Dendritic cell treated with granulocyte-macrophage colony-stimulating factor and Interleukin-4, amounts not matched to agents 40 ng/mL and 50 ng/mL, for 4 days (primary cell): ENCODE measurements at regions not wholly inside any gene's neighbourhood (a gene's known extent, or its start where the extent isn't known, plus 50 kb on each side); places are given as distances from the start of the nearest gene placed in this dataset.

Source experiments
- H3K27ac Mint-ChIP-seq: one replicate; pipeline ENCODE4 v1.8.0; 2022; ENCODE audit warnings: mild to moderate bottlenecking, mixed read lengths
- H3K27me3 Mint-ChIP-seq: one replicate; pipeline ENCODE4 v1.8.0; 2022; ENCODE audit warnings: mild to moderate bottlenecking, mixed read lengths
- H3K36me3 Mint-ChIP-seq: one replicate; pipeline ENCODE4 v1.8.0; 2022; ENCODE audit warnings: low read depth, mixed read lengths
- H3K4me1 Mint-ChIP-seq: one replicate; pipeline ENCODE4 v1.8.0; 2022; ENCODE audit warnings: low read depth, mixed read lengths
- H3K4me3 Mint-ChIP-seq: one replicate; pipeline ENCODE4 v1.8.0; 2022; ENCODE audit warnings: mild to moderate bottlenecking, moderate library complexity, mixed read lengths
- H3K9me3 Mint-ChIP-seq: one replicate; pipeline ENCODE4 v1.8.0; 2022; ENCODE audit warnings: mixed read lengths
- intact Hi-C: fragments of 100-400 bp; cut with micrococcal nuclease; formaldehyde crosslinking; loops from one replicate; pipeline ENCODE4 v1.15.0; 2022

DNA sequence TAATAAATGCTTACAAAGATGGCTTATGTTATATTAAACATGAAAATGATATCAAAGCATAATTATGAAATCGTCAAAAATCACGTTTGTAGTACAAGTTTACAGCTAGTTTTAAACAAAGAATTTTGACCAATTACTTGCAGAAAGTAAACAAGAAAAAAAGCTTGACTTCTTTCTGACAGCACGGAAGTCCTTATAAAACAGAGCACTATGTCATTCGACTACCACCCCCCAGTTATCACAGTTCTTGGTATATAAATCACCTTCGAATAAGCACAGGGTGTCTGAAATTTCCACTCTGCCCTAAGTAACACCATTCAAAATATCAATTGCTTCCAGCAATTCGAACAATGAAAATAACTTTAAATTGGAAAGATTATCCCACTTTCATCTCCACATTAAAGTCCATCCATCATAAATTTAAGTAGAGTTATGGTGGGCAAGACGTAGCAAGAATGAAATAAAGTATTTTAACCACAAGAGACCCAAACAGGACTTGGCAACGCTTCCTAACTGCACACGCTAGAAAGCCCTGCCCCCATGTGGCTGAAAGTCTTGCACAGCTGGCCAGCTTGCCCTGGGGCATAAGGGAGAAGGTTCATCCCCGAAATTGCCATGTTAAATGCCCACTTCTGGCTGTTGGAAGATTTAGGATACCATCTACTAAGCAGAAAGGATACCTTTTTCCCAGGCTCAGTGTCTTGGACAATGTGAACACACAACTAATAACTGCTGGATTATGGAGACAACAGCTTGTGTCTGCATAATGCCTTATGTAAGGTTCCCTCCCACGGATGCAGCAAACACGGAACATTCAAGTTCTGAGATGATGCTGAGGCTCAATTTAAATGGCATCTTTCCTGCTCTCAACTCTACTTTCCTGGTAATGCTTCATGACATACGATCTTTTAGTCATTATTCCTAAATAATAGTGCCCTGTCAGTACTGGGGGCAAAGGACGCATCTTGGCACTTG lies 116.4 kb upstream of the TJP1 start:
- H3K36me3 Mint-ChIP-seq = no peaks in the 10 kb centered on the region
- H3K9me3 Mint-ChIP-seq = no peaks in the 10 kb centered on the region
- H3K27me3 Mint-ChIP-seq = peaks cover 6% of the 10 kb centered on the region
- no peaks in the 10 kb centered on the region for H3K4me1 Mint-ChIP-seq
- intact Hi-C loops = no loop called here
- no peak overlapping the region for H3K4me3 Mint-ChIP-seq
- no peak overlapping the region for H3K27ac Mint-ChIP-seq

DNA sequence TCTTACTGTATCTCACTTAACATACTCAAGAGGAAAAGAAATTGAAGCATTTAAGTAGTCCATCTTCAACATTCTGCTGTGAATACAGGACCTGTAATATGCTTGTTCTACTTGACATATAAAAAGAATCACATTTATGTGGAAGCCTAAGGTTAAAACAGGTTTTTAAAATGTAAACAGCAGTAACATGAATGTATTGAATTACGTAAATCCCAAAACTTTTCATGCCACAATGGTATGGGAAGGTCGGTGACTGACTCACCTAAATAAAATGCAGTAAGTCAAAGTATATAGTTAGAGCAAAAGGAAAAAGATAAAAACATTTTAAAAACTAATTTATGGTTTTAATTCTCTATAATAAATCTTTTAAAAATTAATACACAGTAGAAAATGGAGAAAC lies 115.7 kb upstream of the TJP1 start:
- Mint-ChIP-seq H3K9me3 (no peaks in the 10 kb centered on the region), H3K4me1 (no peaks in the 10 kb centered on the region), H3K27me3 (peaks cover 6% of the 10 kb centered on the region), H3K27ac (no peak overlapping the region), H3K4me3 (no peak overlapping the region), H3K36me3 (no peaks in the 10 kb centered on the region)
- intact Hi-C loops = no loop called here

DNA sequence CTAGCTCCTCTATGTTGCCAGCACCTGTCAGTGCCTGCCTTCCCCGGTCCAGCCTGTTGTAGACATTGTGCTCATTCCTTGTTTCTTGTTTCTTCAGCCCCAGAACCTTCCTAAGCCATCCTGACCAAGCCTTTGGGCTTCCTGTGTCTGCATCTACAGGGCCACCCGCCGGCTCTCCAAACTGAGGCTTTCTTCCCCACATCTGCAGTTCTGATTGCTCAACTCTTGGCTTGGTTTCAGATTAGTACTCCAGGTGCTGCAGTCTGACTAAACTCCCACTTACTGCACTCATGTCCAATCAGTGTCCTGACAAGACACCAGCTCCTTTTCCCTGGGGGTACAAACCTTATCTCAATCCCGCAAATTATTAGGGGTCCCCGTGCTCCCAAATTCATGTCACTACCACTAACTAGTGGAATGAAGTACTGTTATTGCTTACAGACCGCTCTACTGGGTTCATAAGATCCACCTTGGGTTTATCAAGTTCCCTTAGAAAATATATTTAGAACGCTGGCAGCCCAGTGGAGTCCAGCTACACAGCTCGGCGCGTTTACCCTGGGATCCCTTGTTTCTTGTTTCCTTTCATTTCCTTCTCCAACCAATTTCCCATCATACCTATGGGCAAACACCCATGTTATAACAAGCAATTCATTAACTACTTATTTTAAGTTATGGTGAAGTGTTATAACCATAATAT lies 114.2 kb upstream of the TJP1 start:
- Mint-ChIP-seq H3K4me1 (no peaks in the 10 kb centered on the region), H3K27me3 (peaks cover 6% of the 10 kb centered on the region)

DNA sequence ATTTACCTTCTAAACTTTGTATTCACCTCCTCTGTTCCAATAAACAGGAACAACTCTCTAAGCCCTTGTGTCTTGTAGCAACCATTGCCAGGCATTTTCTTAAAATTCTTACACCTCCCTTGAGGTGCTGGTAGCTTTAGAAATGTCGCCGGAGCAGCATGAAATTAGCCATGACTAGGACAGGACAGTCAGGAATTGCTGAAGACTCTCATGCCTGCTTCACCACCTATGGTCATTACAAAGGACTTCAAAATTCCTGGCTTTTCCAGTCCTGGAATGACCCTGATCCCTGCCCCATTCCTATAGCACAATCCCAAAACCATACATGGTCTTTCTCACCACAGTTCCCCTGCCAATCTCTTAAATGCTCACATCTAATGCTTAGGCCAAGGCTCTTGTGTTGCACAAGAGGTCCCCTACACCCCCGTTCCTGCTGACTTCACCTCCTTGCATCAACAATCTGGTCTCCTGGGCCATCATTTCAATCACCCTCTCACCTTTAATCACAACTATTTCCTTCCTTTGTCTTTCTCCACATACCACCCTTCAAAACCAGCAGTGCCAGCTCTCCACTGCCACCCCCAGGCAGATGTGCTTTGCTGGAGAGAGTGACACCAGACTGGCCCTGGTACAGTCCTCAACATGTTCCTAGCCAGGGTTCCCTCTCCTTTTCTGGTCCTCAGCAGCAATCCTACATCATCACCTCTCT lies 113.2 kb upstream of the TJP1 start:
- Mint-ChIP-seq H3K4me1 (no peaks in the 10 kb centered on the region), H3K4me3 (no peak overlapping the region), H3K36me3 (no peaks in the 10 kb centered on the region), H3K9me3 (no peaks in the 10 kb centered on the region), H3K27me3 (peaks cover 6% of the 10 kb centered on the region), H3K27ac (no peak overlapping the region)
- intact Hi-C loops = no loop called here

More for the DNA sequence above, 114.2 kb upstream of the TJP1 start:
- Mint-ChIP-seq H3K36me3 (no peaks in the 10 kb centered on the region), H3K4me3 (no peak overlapping the region), H3K9me3 (no peaks in the 10 kb centered on the region), H3K27ac (no peak overlapping the region)
- intact Hi-C loops = no loop called here

DNA sequence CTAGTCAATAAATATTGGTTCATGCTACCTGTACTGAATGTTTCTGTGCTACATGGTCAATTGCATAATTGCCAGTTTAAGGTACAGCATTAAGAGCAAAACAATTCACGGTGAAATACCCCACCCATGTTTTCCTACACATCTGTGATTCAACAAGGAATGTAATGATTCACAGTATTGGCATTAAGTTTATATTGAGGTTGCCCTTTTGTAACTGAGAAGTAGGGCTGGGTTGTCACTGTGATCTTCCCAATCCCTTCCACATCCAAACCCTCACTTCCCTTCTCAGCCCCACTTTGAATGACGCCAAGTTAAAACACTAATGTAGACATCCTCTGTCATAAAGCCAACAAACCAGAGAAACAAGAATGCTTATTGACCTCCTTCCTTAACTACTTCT lies 112.0 kb upstream of the TJP1 start:
- Mint-ChIP-seq H3K4me1 (no peaks in the 10 kb centered on the region), H3K36me3 (no peaks in the 10 kb centered on the region)

DNA sequence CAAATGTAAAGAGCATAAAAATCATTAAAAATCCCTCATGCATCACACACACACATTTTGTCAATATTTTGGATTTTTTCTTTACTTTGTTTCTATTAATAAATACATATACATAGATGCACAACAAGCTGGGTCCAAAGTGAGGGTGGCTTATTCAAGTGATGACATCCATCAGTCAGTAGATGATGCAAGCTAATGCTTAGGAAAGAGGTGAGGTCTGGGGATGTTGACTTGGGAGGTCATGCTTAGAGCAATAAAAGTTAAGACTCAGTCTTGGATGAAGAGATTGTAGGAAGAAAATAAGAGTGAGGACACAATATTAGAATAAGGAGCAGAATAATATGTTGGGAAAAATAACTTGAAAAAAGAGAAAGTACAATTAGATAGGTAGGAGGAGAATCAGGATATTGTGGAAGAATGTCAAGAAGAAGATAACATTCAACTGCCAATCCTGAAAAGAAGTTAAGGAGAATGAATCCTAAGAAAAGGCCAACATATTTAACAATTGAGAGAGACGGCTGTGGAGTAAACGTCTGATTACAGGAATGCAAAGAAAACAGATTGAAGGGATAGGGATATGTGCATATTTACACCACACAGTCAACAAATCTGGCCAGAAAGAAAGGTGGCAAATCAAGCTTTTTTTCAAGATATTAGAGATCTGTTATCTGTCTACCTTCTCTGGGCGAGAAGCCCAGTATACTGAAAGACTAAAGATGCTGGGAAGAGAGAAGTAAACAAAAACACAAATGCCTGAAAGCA lies 111.0 kb upstream of the TJP1 start:
- Mint-ChIP-seq H3K4me1 (no peaks in the 10 kb centered on the region), H3K4me3 (no peak overlapping the region), H3K27me3 (peaks cover 12% of the 10 kb centered on the region), H3K36me3 (no peaks in the 10 kb centered on the region), H3K9me3 (no peaks in the 10 kb centered on the region), H3K27ac (no peak overlapping the region)
- intact Hi-C loops = no loop called here

More for the DNA sequence above, 112.0 kb upstream of the TJP1 start:
- no peak overlapping the region for H3K27ac Mint-ChIP-seq
- no peak overlapping the region for H3K4me3 Mint-ChIP-seq
- intact Hi-C loops = no loop called here
- peaks cover 10% of the 10 kb centered on the region for H3K27me3 Mint-ChIP-seq
- H3K9me3 Mint-ChIP-seq = no peaks in the 10 kb centered on the region

DNA sequence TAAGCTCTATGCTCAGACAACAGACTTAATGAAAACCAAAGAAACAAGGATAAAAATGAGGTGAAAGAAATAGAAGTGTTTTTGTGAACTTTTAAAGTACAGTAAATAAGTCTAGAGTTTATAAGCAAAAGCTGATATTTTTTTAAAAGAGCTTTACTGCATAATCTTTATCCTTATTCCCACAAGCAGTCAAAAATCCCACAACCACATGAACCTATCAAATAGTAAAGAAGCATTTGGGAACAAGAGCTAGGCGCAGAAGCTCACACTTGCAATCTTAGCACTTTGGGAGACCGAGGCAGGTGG lies 103.8 kb upstream of the TJP1 start:
- Mint-ChIP-seq H3K4me1 (no peaks in the 10 kb centered on the region), H3K27ac (no peak overlapping the region), H3K4me3 (no peak overlapping the region), H3K9me3 (no peaks in the 10 kb centered on the region), H3K36me3 (no peaks in the 10 kb centered on the region), H3K27me3 (peaks cover 16% of the 10 kb centered on the region)
- intact Hi-C loops = loop anchor here (5.0 kb wide), 1 partner anchor 179 kb away; no protein-coding TSS in a partner anchor

DNA sequence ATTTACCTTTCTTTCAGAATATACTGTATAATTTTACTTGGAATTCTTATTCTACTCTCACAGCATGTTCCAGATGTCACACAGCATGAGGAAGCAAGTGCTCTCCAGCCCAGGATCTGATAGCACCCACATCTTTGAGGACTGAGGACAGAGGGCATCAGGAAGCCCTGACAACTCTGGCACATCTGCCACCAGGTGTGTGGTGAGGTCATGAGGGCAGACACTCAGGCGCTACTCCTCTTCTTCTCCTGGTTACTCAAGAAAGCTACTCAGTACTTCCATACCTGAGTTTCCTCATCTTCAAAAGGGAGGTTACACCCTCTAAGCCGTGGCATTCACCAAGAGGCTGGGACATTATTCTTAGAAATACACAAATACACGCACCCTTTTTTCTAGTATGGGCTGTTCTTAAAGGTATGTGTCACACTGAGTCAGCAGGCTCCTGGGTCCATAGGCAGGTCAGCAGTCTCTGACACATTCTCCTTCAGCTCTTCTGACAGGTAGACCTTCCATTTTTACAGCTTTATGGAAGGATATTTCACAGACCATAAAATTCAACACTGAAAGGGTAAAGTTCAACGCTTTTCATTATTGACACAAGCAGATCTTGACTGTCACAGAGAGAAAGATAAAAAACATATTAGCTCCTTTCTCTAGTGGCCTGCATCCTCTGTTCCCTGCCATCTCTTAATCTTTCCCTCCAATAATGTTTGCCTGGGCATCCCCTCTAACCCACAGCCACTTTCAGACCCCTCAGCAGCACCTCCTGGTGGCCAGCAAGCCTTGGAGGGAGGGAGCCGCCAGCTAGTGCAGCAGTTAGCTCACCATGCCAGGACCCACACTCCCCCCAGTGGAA lies 103.2 kb upstream of the TJP1 start:
- Mint-ChIP-seq H3K4me1 (no peaks in the 10 kb centered on the region), H3K27me3 (peaks cover 16% of the 10 kb centered on the region), H3K4me3 (no peak overlapping the region), H3K36me3 (no peaks in the 10 kb centered on the region), H3K27ac (no peak overlapping the region), H3K9me3 (no peaks in the 10 kb centered on the region)
- intact Hi-C loops = loop anchor here (5.0 kb wide), 1 partner anchor 178 kb away; no protein-coding TSS in a partner anchor

DNA sequence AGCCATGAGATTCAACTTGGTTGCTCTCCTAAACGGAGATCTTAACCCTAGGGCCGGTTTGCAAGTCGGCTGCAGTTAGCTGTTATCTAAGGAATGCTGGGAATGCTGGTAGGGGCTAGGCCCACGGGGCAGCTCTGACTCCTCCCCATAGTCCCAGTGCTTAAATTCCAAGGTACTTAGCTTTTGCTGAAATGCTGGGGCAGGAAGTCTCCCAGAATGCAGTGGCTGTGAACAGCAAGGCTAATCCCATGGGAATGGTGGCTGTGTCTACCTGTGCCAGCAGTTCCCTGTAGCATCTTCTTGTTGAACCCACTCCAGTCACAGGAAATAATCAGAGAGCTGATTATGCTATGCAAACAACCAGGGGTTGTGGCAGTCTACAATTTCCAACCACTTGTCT lies 102.5 kb upstream of the TJP1 start:
- intact Hi-C loops = loop anchor here (5.0 kb wide), 1 partner anchor 177 kb away; no protein-coding TSS in a partner anchor
- H3K4me3 Mint-ChIP-seq = no peak overlapping the region
- no peaks in the 10 kb centered on the region for H3K4me1 Mint-ChIP-seq
- peaks cover 16% of the 10 kb centered on the region for H3K27me3 Mint-ChIP-seq
- no peaks in the 10 kb centered on the region for H3K9me3 Mint-ChIP-seq
- no peaks in the 10 kb centered on the region for H3K36me3 Mint-ChIP-seq
- no peak overlapping the region for H3K27ac Mint-ChIP-seq

DNA sequence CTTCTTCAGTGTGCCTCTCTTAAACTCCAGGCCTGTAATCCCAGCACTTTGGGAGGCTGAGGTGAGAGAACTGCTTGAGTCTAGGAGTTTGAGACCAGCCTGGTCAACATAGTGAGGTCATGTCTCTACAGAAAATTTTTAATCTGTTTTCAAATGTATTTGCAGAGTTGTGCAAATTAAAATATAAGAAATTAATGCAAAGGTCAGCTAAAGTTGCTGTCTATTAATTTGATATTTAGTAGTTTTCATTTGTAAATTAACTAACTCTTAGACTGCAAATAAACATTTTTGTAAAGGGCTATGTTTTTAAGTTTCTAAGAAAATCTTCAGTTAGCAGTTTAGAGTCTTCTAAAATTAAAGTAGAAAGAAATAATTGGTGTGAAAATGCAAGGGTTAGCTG lies 99.9 kb upstream of the TJP1 start:
- peaks cover 12% of the 10 kb centered on the region for H3K27me3 Mint-ChIP-seq
- H3K4me1 Mint-ChIP-seq = no peaks in the 10 kb centered on the region

DNA sequence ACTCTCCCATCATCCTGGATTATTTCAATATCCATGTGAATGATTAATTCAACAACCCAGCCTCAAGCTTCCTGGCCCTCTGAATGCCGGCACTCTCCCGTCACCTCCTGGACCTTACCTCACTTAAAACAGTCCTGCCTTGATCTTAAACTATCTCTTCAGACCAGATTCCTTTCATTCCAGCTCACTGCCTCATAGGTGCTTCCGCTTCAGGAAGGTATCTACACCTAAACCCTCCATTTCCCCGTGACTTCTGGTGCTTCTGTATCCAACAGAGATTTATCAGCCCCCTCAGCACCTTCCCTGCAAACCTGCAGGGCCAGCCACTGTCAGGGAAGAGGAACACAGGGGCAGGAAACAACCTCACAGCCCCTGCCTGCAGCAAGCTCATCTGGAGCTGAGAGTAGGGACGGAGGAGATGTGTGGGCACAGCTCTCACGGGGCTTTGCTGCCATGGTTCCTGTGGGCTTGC lies 98.9 kb upstream of the TJP1 start:
- H3K4me1 Mint-ChIP-seq = no peaks in the 10 kb centered on the region
- H3K4me3 Mint-ChIP-seq = no peak overlapping the region
- no peaks in the 10 kb centered on the region for H3K9me3 Mint-ChIP-seq
- intact Hi-C loops = no loop called here
- peaks cover 12% of the 10 kb centered on the region for H3K27me3 Mint-ChIP-seq
- no peaks in the 10 kb centered on the region for H3K36me3 Mint-ChIP-seq
- no peak overlapping the region for H3K27ac Mint-ChIP-seq

More for the DNA sequence above, 99.9 kb upstream of the TJP1 start:
- H3K27ac Mint-ChIP-seq = no peak overlapping the region
- H3K36me3 Mint-ChIP-seq = no peaks in the 10 kb centered on the region
- no peak overlapping the region for H3K4me3 Mint-ChIP-seq
- intact Hi-C loops = no loop called here
- H3K9me3 Mint-ChIP-seq = no peaks in the 10 kb centered on the region

DNA sequence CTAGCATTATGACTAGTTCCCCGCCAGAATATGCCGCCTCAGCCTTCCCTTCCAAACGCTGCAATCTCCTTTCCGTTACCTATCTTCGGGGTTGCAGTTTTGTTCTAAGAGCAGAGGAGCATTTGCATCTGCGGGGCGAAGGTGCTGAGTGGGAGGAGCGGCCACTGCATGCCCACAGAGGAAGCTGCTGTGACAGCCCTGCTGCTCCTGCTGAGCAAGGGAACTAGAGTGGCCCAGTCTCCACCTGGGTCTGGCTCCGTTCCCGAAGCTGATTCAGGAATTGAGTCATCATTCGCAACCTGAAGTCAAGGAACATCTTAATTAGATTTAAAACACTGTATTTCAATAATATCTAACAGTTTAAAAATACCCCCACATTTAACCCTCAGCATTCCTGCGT lies 98.2 kb upstream of the TJP1 start:
- Mint-ChIP-seq H3K4me3 (no peak overlapping the region), H3K36me3 (no peaks in the 10 kb centered on the region), H3K27ac (no peak overlapping the region), H3K4me1 (no peaks in the 10 kb centered on the region), H3K27me3 (peaks cover 12% of the 10 kb centered on the region), H3K9me3 (no peaks in the 10 kb centered on the region)
- intact Hi-C loops = no loop called here
